ENCODE measurements at regions not wholly inside any gene's neighbourhood (a gene's known extent, or its start where the extent isn't known, plus 50 kb on each side); places are given as distances from the start of the nearest gene placed in this dataset.

DNA sequence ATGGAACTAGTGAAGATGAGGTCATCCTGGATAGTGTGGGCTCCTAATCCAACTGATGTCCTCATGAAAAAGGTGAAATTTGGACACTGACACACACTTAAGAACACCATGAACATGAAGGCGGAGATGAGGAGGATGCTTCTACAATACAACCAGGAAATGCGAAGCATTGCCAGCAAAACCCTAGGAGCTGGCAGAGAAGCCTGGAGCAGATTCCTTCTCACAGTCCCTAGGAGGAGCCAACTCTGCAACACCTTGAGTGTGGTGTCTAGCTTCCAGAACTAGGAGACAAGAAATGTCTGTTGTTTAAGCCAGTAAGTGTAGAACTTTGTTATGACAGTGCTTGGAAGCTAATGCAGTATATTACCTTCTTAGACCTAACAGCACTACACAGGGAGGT, 191.9 kb upstream of the PWP1 start:
- TF ChIP-seq, protein P1, sequence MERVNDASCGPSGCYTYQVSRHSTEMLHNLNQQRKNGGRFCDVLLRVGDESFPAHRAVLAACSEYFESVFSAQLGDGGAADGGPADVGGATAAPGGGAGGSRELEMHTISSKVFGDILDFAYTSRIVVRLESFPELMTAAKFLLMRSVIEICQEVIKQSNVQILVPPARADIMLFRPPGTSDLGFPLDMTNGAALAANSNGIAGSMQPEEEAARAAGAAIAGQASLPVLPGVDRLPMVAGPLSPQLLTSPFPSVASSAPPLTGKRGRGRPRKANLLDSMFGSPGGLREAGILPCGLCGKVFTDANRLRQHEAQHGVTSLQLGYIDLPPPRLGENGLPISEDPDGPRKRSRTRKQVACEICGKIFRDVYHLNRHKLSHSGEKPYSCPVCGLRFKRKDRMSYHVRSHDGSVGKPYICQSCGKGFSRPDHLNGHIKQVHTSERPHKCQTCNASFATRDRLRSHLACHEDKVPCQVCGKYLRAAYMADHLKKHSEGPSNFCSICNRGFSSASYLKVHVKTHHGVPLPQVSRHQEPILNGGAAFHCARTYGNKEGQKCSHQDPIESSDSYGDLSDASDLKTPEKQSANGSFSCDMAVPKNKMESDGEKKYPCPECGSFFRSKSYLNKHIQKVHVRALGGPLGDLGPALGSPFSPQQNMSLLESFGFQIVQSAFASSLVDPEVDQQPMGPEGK (CRISPR knock-in tag; IDR thresholded peaks at IDR 0.05; ENCODE audit: borderline replicate concordance): no peak
- TF ChIP-seq, protein P2, sequence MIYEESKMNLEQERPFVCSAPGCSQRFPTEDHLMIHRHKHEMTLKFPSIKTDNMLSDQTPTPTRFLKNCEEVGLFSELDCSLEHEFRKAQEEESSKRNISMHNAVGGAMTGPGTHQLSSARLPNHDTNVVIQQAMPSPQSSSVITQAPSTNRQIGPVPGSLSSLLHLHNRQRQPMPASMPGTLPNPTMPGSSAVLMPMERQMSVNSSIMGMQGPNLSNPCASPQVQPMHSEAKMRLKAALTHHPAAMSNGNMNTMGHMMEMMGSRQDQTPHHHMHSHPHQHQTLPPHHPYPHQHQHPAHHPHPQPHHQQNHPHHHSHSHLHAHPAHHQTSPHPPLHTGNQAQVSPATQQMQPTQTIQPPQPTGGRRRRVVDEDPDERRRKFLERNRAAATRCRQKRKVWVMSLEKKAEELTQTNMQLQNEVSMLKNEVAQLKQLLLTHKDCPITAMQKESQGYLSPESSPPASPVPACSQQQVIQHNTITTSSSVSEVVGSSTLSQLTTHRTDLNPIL (CRISPR knock-in tag; IDR thresholded peaks at IDR 0.05; ENCODE audit: low read depth): no peak
- TF ChIP-seq, protein P3, sequence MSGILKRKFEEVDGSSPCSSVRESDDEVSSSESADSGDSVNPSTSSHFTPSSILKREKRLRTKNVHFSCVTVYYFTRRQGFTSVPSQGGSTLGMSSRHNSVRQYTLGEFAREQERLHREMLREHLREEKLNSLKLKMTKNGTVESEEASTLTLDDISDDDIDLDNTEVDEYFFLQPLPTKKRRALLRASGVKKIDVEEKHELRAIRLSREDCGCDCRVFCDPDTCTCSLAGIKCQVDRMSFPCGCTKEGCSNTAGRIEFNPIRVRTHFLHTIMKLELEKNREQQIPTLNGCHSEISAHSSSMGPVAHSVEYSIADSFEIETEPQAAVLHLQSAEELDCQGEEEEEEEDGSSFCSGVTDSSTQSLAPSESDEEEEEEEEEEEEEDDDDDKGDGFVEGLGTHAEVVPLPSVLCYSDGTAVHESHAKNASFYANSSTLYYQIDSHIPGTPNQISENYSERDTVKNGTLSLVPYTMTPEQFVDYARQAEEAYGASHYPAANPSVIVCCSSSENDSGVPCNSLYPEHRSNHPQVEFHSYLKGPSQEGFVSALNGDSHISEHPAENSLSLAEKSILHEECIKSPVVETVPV (CRISPR knock-in tag; IDR thresholded peaks at IDR 0.05): no peak
- no peak for TF ChIP-seq ARNTL (CRISPR knock-in tag; IDR thresholded peaks at IDR 0.05; ENCODE audit: borderline replicate concordance, low read depth)
- no peak for TF ChIP-seq RARB (CRISPR knock-in tag; IDR thresholded peaks at IDR 0.05)
- TF ChIP-seq ZNF8 (CRISPR knock-in tag; IDR thresholded peaks at IDR 0.05): no peak
- no peak for TF ChIP-seq ZFP3 (CRISPR knock-in tag; IDR thresholded peaks at IDR 0.05)
